ENCODE measurements at regions not wholly inside any gene's neighbourhood (a gene's known extent, or its start where the extent isn't known, plus 50 kb on each side); places are given as distances from the start of the nearest gene placed in this dataset.

DNA sequence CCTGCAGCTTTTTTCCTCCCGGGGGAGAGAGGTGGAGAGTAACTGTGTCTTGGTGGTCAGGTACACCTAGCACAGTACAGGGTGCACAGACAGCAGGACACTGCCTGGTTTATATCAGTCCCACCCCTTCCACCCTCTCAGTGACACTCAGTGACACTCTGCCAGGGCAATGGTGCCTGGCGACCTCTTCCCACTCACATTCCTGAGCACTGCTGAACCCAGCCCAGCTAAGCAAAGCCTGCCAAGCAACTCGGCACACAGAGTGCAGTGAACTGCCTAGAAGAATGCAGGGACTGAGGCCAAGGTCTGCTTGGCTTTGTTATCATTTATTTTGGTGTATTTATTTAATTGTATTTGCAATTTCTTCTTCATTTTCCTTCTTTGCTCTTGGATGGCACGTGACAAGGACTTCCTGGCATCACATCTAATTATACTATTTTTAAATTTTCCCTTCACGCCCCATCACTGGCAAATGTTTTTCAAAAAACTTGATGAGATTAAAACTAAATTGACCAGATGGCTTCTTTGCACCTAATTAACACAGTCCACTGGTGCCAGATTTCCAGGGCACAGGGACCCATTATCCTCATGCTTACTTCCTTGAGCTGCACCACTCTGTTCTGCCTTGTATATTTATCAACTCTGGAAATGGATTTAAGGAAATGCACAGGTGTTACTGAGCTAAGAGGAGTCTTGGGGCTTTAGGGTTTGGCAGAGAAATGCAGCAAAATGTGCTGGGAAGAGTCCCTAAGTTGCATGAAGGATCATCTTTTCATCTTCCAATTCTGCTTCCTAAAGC lies 205.6 kb downstream of the ADAMTS15 start:
- H2BK5ac ChIP-seq (ENCODE audit: insufficient read length, low read length), result no peak overlapping the region
- H2BK20ac ChIP-seq (ENCODE audit: low read depth, low read length, poor library complexity, severe bottlenecking), result no peak overlapping the region
- no peak overlapping the region for H2AK5ac ChIP-seq (ENCODE audit: insufficient read length, low read length)
- H3K14ac ChIP-seq (ENCODE audit: insufficient read depth, low read length), result no peak overlapping the region; the same call in 1 of the 2 replicates
- H2AFZ ChIP-seq (ENCODE audit: low read length), result no peak overlapping the region
- H3K9me3 ChIP-seq (ENCODE audit: control insufficient read depth, low read depth, low read length), result peaks cover 6% of the 10 kb centered on the region
- no peak overlapping the region for H4K5ac ChIP-seq (ENCODE audit: insufficient read length, low read depth, low read length)
- no peaks in the 10 kb centered on the region for H3K79me2 ChIP-seq (ENCODE audit: insufficient read depth, low read length)
- no peaks in the 10 kb centered on the region; the same call in 1 of the 2 replicates for H3K27me3 ChIP-seq (ENCODE audit: insufficient read depth, low read length)
- Mint-ChIP-seq H3K4me1 (peaks cover 15 to 16% of the 10 kb centered on the region in 2 experiments), H3K9me3 (peaks cover 16 to 22% of the 10 kb centered on the region in 2 experiments), H3K4me3 (no peak overlapping the region), H3K36me3 (ENCODE audit: insufficient read depth in 1 of 3, low read depth in 3 of 3) (peaks cover 0 to 7% (median 0%) of the 10 kb centered on the region in 3 experiments; a peak in 3 of 7 replicates), H3K27ac (no peak overlapping the region; a peak in 1 of 7 replicates), H3K27me3 (ENCODE audit: low read depth) (peaks cover 1% of the 10 kb centered on the region)
- H3K18ac ChIP-seq (ENCODE audit: insufficient read length, low read depth, low read length), result no peak overlapping the region
- H3K27ac ChIP-seq (ENCODE audit: insufficient read length, low read depth, low read length), result no peak overlapping the region
- H3T11ph ChIP-seq (ENCODE audit: low read length), result no peak overlapping the region
- H4K8ac ChIP-seq (replicated peaks; ENCODE audit: insufficient read length, low read depth, low read length), result no peak overlapping the region
- H3K79me1 ChIP-seq (ENCODE audit: insufficient read depth, low read depth, low read length, poor library complexity, severe bottlenecking), result no peaks in the 10 kb centered on the region
- H2BK12ac ChIP-seq (ENCODE audit: insufficient read length, low read depth, low read length), result no peak overlapping the region
- TF ChIP-seq CTCF (conservative IDR thresholded peaks at IDR 0.05), result no peak
- H3K4me1 ChIP-seq (ENCODE audit: insufficient read depth, low read length), result 0 out of 2 replicates have a peak, but pooled peaks cover 2% of the 10 kb centered on the region
- no peak overlapping the region for H3K9ac ChIP-seq (ENCODE audit: extremely low read depth, insufficient read length, low read length)
- no CpG with 5 or more reads among the region's 5 CpGs for WGBS (ENCODE audit: extremely low coverage, insufficient read length, low lambda C conversion rate)
- no peaks in the 10 kb centered on the region for H4K20me1 ChIP-seq (ENCODE audit: control insufficient read depth, insufficient read depth, insufficient read length)
- no peak overlapping the region for H3K4ac ChIP-seq (ENCODE audit: low read depth, low read length)
- no peak overlapping the region for H4K91ac ChIP-seq (ENCODE audit: insufficient read length, low read depth, low read length)
- H3K56ac ChIP-seq (ENCODE audit: insufficient read length, low read depth, low read length), result no peak overlapping the region
- no peak overlapping the region for H3K23ac ChIP-seq (ENCODE audit: insufficient read length, low read depth, low read length)
- H3K23me2 ChIP-seq (ENCODE audit: insufficient read length, low read depth, low read length, poor library complexity, severe bottlenecking), result no peaks in the 10 kb centered on the region
- no peak for DNase-seq
- H2BK120ac ChIP-seq (ENCODE audit: low read depth, low read length, poor library complexity, severe bottlenecking), result no peak overlapping the region
- H3K4me2 ChIP-seq (ENCODE audit: insufficient read depth, insufficient read length, low read length), result no peak overlapping the region
- no peak overlapping the region for H2BK15ac ChIP-seq (ENCODE audit: low read depth, low read length)

Data from H9 (cell line).